Glutamatergic neuron (in vitro differentiated cells): ENCODE measurements at regions not wholly inside any gene's neighbourhood (a gene's known extent, or its start where the extent isn't known, plus 50 kb on each side); places are given as distances from the start of the nearest gene placed in this dataset.

ENCODE experiments used
- DNase-seq: peaks from one replicate; pipeline ENCODE4 v3.0.0; 2022
- H3K27ac Mint-ChIP-seq: one replicate; pipeline ENCODE4 v1.8.0; 2020; ENCODE audit warnings: mild to moderate bottlenecking, mixed read lengths, inconsistent platforms; ENCODE audit not compliant: unreplicated experiment
- H3K27me3 Mint-ChIP-seq: one replicate; pipeline ENCODE4 v1.8.0; 2020; ENCODE audit warnings: mild to moderate bottlenecking, moderate library complexity, mixed read lengths, inconsistent platforms; ENCODE audit not compliant: unreplicated experiment
- H3K36me3 Mint-ChIP-seq: one replicate; pipeline ENCODE4 v1.8.0; 2020; ENCODE audit warnings: mild to moderate bottlenecking, mixed read lengths, inconsistent platforms; ENCODE audit not compliant: unreplicated experiment
- H3K4me1 Mint-ChIP-seq: one replicate; pipeline ENCODE4 v1.8.0; 2020; ENCODE audit warnings: mild to moderate bottlenecking, low read depth, mixed read lengths, inconsistent platforms; ENCODE audit not compliant: unreplicated experiment
- H3K4me3 Mint-ChIP-seq: one replicate; pipeline ENCODE4 v1.8.0; 2020; ENCODE audit warnings: mild to moderate bottlenecking, mixed read lengths, inconsistent platforms; ENCODE audit not compliant: unreplicated experiment
- H3K9me3 Mint-ChIP-seq: one replicate; pipeline ENCODE4 v1.8.0; 2020; ENCODE audit warnings: mild to moderate bottlenecking, moderate library complexity, mixed read lengths, inconsistent platforms; ENCODE audit not compliant: unreplicated experiment
- CTCF ChIP-seq: fragments of 200-600 bp; sonication (generic); IDR thresholded peaks from one replicate; pipeline ENCODE4 v1.5.0; 2021; ENCODE audit not compliant: partially characterized antibody, unreplicated experiment

- Mint-ChIP-seq H3K36me3 (no peaks in the 10 kb centered on the region), H3K4me3 (no peak overlapping the region), H3K27me3 (peaks cover 8% of the 10 kb centered on the region), H3K9me3 (peaks cover 3% of the 10 kb centered on the region), H3K4me1 (peaks cover 11% of the 10 kb centered on the region), H3K27ac (no peak overlapping the region)
- no peak for DNase-seq
- TF ChIP-seq CTCF = no peak
Observed at GRCh38 chr2:43043553-43043870, 182.9 kb downstream of the ZFP36L2 start.

DNA sequence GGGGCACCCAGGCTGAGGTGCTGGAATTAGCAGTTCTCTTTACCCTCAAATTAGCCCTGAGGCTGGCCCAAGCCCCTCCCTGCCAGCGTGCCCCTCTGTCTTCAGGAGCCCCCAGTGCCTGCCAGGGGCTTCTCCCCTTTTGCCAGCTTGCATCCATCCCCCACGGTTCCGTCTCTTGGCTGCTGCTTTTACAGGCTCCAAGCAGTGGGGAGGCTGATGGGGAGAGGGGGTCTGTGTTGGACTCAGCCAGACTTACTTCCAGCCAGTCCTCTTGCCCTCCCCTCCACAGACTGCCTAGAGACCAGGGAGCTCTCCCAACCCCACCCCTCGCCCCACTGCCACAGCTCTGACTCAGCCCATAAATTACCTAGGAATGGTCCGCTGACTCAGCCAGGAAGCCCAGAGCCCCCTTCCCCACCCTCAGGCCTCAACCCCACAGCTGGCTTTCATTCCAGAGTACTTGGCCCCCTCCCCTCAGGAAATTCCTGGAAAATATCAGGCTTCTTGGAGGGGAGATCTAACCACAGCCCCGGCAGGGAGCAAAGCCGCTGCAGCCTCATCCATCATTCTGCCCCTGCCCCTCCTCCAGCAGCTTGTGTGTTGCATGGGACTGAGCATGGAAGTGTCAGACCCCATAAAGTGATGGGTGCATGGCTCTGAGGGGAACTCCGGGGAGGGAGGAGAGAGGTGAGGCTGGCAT, 184.6 kb downstream of the ZFP36L2 start:
- Mint-ChIP-seq H3K27ac (no peak overlapping the region), H3K36me3 (no peaks in the 10 kb centered on the region), H3K27me3 (peaks cover 4% of the 10 kb centered on the region), H3K9me3 (no peaks in the 10 kb centered on the region), H3K4me1 (peaks cover 3% of the 10 kb centered on the region), H3K4me3 (no peak overlapping the region)
- no peak for TF ChIP-seq CTCF
- no peak for DNase-seq

DNA sequence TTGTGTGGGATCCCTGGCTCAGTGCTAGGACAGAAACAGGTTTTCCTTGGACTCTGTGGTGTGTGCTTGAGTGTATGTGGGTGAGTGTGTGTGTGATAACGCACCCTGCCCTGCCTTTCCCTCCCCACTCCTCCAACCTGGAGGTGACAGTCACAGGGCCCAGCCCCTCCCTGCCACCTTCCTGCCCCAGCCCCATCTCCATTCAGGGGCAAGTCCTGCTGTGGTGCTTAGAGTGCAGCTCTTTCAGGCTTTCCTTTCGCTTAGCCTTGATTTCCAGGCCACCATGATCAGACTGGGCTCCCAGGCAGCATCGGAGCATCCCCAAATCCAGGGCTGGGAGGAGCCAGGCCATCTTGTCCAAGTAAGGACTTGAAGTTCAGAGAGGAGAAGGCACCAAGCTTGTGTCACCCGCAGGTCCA, 185.2 kb downstream of the ZFP36L2 start:
- peaks cover 2% of the 10 kb centered on the region for H3K27me3 Mint-ChIP-seq
- H3K9me3 Mint-ChIP-seq = no peaks in the 10 kb centered on the region
- peaks cover 2% of the 10 kb centered on the region for H3K4me1 Mint-ChIP-seq
- no peak overlapping the region for H3K27ac Mint-ChIP-seq
- no peak for DNase-seq
- H3K4me3 Mint-ChIP-seq = no peak overlapping the region
- no peak for TF ChIP-seq CTCF
- no peaks in the 10 kb centered on the region for H3K36me3 Mint-ChIP-seq

DNA sequence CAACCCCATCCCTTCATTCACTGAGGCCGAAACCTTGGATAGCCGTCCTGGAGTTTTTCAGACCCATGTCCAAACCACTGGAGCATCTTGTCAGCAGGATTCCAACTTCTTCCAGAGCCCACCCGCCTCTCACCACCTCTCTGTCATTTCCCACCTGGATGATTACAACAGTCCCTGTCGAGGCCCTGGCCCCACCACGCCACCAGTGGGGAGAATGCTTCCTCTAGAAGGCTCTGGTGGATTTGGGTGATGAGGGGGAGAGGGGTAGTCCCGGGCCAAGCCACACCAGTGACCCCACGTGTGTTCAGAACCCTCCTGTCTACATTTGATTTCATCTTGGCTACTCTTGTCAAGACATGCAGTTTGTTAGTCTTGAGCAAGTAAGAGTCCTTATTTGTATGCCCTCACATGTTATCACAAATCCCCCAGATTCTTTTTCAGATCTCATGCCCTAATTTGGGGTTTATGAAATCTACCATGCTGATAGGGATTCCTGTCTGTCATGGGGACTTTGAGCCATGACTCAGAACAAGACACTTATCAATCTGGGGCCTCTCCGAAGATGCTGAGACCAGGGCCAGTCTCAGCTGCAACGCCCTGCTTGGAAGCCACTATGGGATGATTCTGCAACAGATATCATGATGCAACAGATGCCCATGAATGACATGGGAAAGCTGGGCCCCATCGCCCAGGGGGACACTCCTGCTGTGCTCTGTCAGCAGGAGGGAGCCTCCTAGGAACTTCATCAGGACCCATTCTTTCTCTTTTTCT, 186.1 kb downstream of the ZFP36L2 start:
- no peak for DNase-seq
- no peak overlapping the region for H3K4me3 Mint-ChIP-seq
- TF ChIP-seq CTCF = no peak
- H3K27ac Mint-ChIP-seq = no peak overlapping the region
- no peaks in the 10 kb centered on the region for H3K36me3 Mint-ChIP-seq
- H3K9me3 Mint-ChIP-seq = no peaks in the 10 kb centered on the region
- H3K4me1 Mint-ChIP-seq = peaks cover 2% of the 10 kb centered on the region
- peaks cover 2% of the 10 kb centered on the region for H3K27me3 Mint-ChIP-seq
